Astrocyte of the cerebellum (primary cell): ENCODE measurements at regions not wholly inside any gene's neighbourhood (a gene's known extent, or its start where the extent isn't known, plus 50 kb on each side); places are given as distances from the start of the nearest gene placed in this dataset.
"Not testable (repeated sequence)": the region's sequence is repeated elsewhere in the genome, so short reads cannot be mapped to it uniquely, and the experiment has no call there.

Experiments
- DNase-seq: peaks from one replicate; pipeline ENCODE4 v3.0.0-alpha.2; 2011; ENCODE audit warnings: low read depth
- H3K4me3 ChIP-seq: 2 replicates; pipeline ENCODE4 v1.5.1; 2011; ENCODE audit warnings: mild to moderate bottlenecking, low read depth, low read length, moderate library complexity
- CTCF ChIP-seq: IDR thresholded peaks from 2 replicates; pipeline ENCODE4 v1.5.1; 2012; ENCODE audit warnings: low read length, low read depth, moderate library complexity, mild to moderate bottlenecking; ENCODE audit errors: missing control alignments
- in situ Hi-C: cut with HindIII; loops from 2 replicates; pipeline ENCODE4 v1.10.0; 2017; ENCODE audit warnings: low sequenced_read_pairs

DNA sequence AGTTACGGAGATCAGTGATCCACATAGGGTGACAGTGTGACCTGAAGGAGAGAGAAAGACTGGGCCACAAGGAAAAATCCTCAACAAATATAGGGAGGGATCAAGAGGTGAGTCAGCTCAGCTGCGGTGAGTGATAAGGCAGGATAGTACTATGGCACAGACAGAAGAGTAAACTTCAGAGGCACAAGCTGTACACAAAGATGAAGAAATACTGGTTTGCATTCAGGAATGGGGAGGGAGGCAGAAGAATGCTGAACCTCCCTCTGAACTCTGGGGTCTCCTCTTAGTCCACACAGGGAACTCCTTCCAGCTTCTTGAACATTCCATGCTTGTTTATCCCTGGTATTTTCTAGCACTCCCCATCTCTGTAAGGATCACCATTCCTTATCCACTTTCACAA lies 162.7 kb downstream of the BARX2 start:
- in situ Hi-C loops, result no loop called here
- DNase-seq, result no peak
- no peak for TF ChIP-seq CTCF
- H3K4me3 ChIP-seq, result no peak overlapping the region

DNA sequence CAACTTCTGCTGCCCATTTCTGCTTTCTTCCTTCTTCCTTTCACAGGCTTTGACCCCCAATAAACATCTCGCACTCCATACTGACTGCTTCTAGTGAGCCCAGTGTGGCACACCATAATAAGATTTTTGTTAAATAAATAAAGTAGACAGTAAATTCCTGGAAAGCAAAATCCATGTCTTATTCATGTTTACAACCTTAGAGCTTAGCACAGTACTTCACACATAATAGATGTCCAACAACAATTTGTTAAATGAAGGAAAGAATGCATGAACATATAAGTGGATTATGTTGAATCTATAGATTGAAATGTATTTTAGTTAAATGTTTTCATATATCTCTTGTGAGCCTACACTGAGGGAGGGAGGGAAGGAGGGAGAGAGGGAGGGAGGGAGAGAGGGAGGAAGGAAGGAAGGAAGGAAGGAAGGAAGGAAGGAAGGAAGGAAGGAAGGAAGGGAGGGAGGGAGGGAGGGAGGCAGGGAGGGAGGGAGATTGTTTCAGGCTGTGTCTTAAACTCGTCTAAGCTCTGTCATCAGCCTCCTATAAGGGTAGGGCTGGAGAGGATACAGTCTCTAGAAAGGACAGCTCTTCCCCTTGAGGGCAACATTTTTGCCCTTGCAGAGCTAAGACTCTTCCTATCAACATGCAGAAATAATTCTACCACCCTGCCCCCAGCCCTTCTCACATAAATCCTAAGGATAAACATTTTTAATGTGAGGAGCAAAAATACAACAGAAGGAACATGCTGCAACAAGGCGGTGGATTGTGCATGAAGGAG lies 168.1 kb downstream of the BARX2 start:
- DNase-seq, result no peak
- H3K4me3 ChIP-seq, result no peak overlapping the region
- in situ Hi-C loops, result no loop called here
- TF ChIP-seq CTCF, result no peak

- TF ChIP-seq CTCF, result no peak
Measured at GRCh38 chr11:129544691-129545090, 169.0 kb downstream of the BARX2 start.

DNA sequence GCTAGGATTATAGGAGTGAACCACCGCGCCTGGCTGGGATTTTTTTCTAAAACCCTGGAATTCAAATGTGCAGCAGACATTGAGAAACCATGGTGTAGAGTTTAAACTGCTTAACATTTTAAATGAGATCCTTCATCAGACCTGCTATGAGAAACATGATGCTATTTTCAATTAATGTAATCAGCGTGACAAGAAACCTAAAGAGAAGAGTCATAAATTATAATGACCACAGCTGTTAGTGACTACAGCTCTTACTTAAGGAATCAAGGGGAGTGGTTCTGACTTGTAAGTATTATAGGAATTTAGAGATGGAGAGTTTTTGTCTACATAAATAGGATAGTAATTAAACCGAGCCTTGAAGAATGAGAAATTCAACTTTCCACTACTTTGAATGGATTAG lies 170.6 kb downstream of the BARX2 start:
- in situ Hi-C loops, result no loop called here
- DNase-seq, result no peak
- H3K4me3 ChIP-seq, result no peak overlapping the region
- no peak for TF ChIP-seq CTCF

More at GRCh38 chr11:129544691-129545090, 169.0 kb downstream of the BARX2 start:
- in situ Hi-C loops, result no loop called here
- DNase-seq, result no peak
- H3K4me3 ChIP-seq, result no peak overlapping the region

- no peak overlapping the region for H3K4me3 ChIP-seq
- no peak for DNase-seq
- in situ Hi-C loops, result no loop called here
- no peak for TF ChIP-seq CTCF
Measured at GRCh38 chr11:129557421-129557820, 181.8 kb downstream of the BARX2 start.

DNA sequence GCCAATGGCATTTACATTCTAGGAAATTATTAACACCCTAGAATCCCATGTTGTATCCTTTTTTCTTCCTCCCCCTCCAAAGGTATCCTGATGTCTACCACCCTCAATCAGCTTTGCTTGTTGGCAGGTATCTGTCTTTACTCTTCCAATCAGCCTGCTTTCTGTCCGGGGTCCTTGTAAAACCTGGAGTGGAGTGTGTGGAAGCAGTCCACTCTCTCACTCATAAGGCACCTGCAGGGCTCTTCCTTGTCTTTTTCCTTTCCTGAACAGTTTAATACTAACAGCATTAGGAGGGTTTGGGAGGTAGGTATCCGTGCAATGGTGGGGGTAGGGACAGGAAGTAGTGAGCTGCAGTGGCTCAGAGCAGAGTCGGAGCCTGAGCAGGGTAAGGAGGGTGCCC lies 193.4 kb downstream of the BARX2 start:
- no peak for DNase-seq
- no peak overlapping the region for H3K4me3 ChIP-seq
- in situ Hi-C loops, result no loop called here
- no peak for TF ChIP-seq CTCF

DNA sequence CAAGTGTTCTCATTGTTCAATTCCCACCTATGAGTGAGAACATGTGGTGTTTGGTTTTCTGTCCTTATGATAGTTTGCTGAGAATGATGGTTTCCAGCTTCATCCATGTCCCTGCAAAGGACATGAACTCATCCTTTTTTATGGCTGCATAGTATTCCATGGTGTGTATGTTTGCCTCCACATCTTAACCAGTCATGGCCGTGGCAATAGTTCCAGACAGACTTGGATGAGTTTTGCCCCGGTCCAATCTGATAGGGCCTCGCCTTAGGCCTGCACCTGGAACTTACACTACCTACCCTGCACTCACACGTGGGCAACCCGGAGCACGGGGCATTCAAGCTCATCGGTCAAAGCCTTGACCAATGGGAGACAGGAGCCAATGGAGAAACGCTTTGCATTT lies 197.0 kb downstream of the BARX2 start:
- in situ Hi-C loops, DNase-seq, H3K4me3 ChIP-seq: not testable (repeated sequence)
